H9 (cell line): ENCODE measurements at regions not wholly inside any gene's neighbourhood (a gene's known extent, or its start where the extent isn't known, plus 50 kb on each side); places are given as distances from the start of the nearest gene placed in this dataset.
"Not testable (repeated sequence)": the region's sequence is repeated elsewhere in the genome, so short reads cannot be mapped to it uniquely, and the experiment has no call there.

ENCODE experiments used
- DNase-seq: peaks from one replicate; pipeline ENCODE4 v3.0.0-alpha.2; 2017
- H2AFZ ChIP-seq: one replicate; pipeline ENCODE4 v1.6.1; 2013; ENCODE audit warnings: mild to moderate bottlenecking, low read length, control low read depth, moderate library complexity
- H2AK5ac ChIP-seq: 2 replicates; pipeline ENCODE4 v1.6.1; 2013; ENCODE audit warnings: low read length, control low read depth, mixed read lengths; ENCODE audit not compliant: insufficient read length
- H2BK120ac ChIP-seq: one replicate; pipeline ENCODE4 v1.6.1; 2013; ENCODE audit warnings: low read depth, mild to moderate bottlenecking, low read length, control low read depth, inconsistent platforms; ENCODE audit not compliant: poor library complexity, severe bottlenecking
- H2BK12ac ChIP-seq: 2 replicates; pipeline ENCODE4 v1.6.1; 2013; ENCODE audit warnings: low read length, control low read depth, mixed read lengths, low read depth; ENCODE audit not compliant: insufficient read length
- H2BK15ac ChIP-seq: 2 replicates; pipeline ENCODE4 v1.6.1; 2013; ENCODE audit warnings: low read depth, low read length, control low read depth
- H2BK20ac ChIP-seq: one replicate; pipeline ENCODE4 v1.6.1; 2013; ENCODE audit warnings: low read depth, mild to moderate bottlenecking, low read length, control low read depth, inconsistent platforms; ENCODE audit not compliant: poor library complexity, severe bottlenecking
- H2BK5ac ChIP-seq: 2 replicates; pipeline ENCODE4 v1.6.1; 2013; ENCODE audit warnings: low read length, control low read depth, mixed read lengths; ENCODE audit not compliant: insufficient read length
- H3K14ac ChIP-seq: 2 replicates; pipeline ENCODE4 v1.6.1; 2013; ENCODE audit warnings: low read length, control low read depth; ENCODE audit not compliant: insufficient read depth
- H3K18ac ChIP-seq: 2 replicates; pipeline ENCODE4 v1.6.1; 2013; ENCODE audit warnings: low read depth, mild to moderate bottlenecking, mixed read lengths, low read length, control low read depth; ENCODE audit not compliant: insufficient read length
- H3K23ac ChIP-seq: 2 replicates; pipeline ENCODE4 v1.6.1; 2013; ENCODE audit warnings: low read length, control low read depth, mixed read lengths, low read depth; ENCODE audit not compliant: insufficient read length
- H3K23me2 ChIP-seq: 2 replicates; pipeline ENCODE4 v1.6.1; 2013; ENCODE audit warnings: low read depth, mild to moderate bottlenecking, mixed read lengths, low read length, control low read depth; ENCODE audit not compliant: insufficient read length, poor library complexity, severe bottlenecking
- H3K27ac ChIP-seq: 2 replicates; pipeline ENCODE4 v1.5.1; 2013; ENCODE audit warnings: low read length, control low read depth, mixed read lengths, low read depth; ENCODE audit not compliant: insufficient read length
- H3K27me3 ChIP-seq: 2 replicates; pipeline ENCODE4 v1.6.1; 2013; ENCODE audit warnings: low read length, control low read depth, inconsistent platforms; ENCODE audit not compliant: insufficient read depth
- H3K4ac ChIP-seq: 2 replicates; pipeline ENCODE4 v1.6.1; 2013; ENCODE audit warnings: low read depth, mild to moderate bottlenecking, control low read depth, inconsistent platforms, low read length, moderate library complexity
- H3K4me1 ChIP-seq: 2 replicates; pipeline ENCODE4 v1.6.1; 2013; ENCODE audit warnings: low read length, control low read depth, inconsistent platforms; ENCODE audit not compliant: insufficient read depth
- H3K4me2 ChIP-seq: 2 replicates; pipeline ENCODE4 v1.6.1; 2013; ENCODE audit warnings: low read length, control low read depth, mixed read lengths; ENCODE audit not compliant: insufficient read length, insufficient read depth
- H3K56ac ChIP-seq: 2 replicates; pipeline ENCODE4 v1.6.1; 2013; ENCODE audit warnings: low read depth, mild to moderate bottlenecking, mixed read lengths, low read length, control low read depth; ENCODE audit not compliant: insufficient read length
- H3K79me1 ChIP-seq: 2 replicates; pipeline ENCODE4 v1.6.1; 2013; ENCODE audit warnings: low read depth, mild to moderate bottlenecking, moderate library complexity, low read length, control low read depth, inconsistent platforms; ENCODE audit not compliant: insufficient read depth, poor library complexity, severe bottlenecking
- H3K79me2 ChIP-seq: 2 replicates; pipeline ENCODE4 v1.6.1; 2013; ENCODE audit warnings: low read length, control low read depth, inconsistent platforms; ENCODE audit not compliant: insufficient read depth
- H3K9ac ChIP-seq: 2 replicates; pipeline ENCODE4 v1.6.1; 2013; ENCODE audit warnings: low read length, control low read depth, mixed read lengths; ENCODE audit not compliant: insufficient read length; ENCODE audit errors: extremely low read depth
- H3K9me3 ChIP-seq: one replicate; pipeline ENCODE4 v1.6.1; 2013; ENCODE audit warnings: low read depth, low read length, inconsistent platforms; ENCODE audit not compliant: control insufficient read depth
- H3T11ph ChIP-seq: one replicate; pipeline ENCODE4 v1.6.1; 2013; ENCODE audit warnings: mild to moderate bottlenecking, low read length, control low read depth, inconsistent platforms
- H4K20me1 ChIP-seq: one replicate; pipeline ENCODE4 v1.6.1; 2013; ENCODE audit not compliant: control insufficient read depth, insufficient read length, insufficient read depth
- H4K5ac ChIP-seq: 2 replicates; pipeline ENCODE4 v1.6.1; 2013; ENCODE audit warnings: low read depth, mild to moderate bottlenecking, mixed read lengths, low read length, control low read depth; ENCODE audit not compliant: insufficient read length
- H4K8ac ChIP-seq: replicated peaks from 2 replicates; pipeline ENCODE4 v1.6.1; 2013; ENCODE audit warnings: low read length, control low read depth, mixed read lengths, low read depth; ENCODE audit not compliant: insufficient read length
- H4K91ac ChIP-seq: 2 replicates; pipeline ENCODE4 v1.6.1; 2013; ENCODE audit warnings: low read depth, mild to moderate bottlenecking, moderate library complexity, mixed read lengths, low read length, control low read depth; ENCODE audit not compliant: insufficient read length
- H3K27ac Mint-ChIP-seq, 3 experiments: 2 replicates in 2 of 3; 3 replicates in 1 of 3; pipeline ENCODE4 v1.8.0; 2020 to 2021; ENCODE audit warnings: mixed read lengths in 3 of 3, mild to moderate bottlenecking in 1 of 3, moderate library complexity in 1 of 3
- H3K27me3 Mint-ChIP-seq: 2 replicates; pipeline ENCODE4 v1.8.0; 2021; ENCODE audit warnings: low read depth, mild to moderate bottlenecking, moderate library complexity, mixed read lengths
- H3K36me3 Mint-ChIP-seq, 3 experiments: 2 replicates in 2 of 3; 3 replicates in 1 of 3; pipeline ENCODE4 v1.8.0; 2020 to 2021; ENCODE audit warnings: low read depth in 3 of 3, mixed read lengths in 3 of 3; ENCODE audit not compliant: insufficient read depth in 1 of 3
- H3K4me1 Mint-ChIP-seq, 2 experiments: 2 replicates each; pipeline ENCODE4 v1.8.0; 2020; ENCODE audit warnings: mixed read lengths in 2 of 2
- H3K4me3 Mint-ChIP-seq, 2 experiments: 2 replicates in 1 of 2; 3 replicates in 1 of 2; pipeline ENCODE4 v1.8.0; 2020 to 2021; ENCODE audit warnings: mild to moderate bottlenecking in 2 of 2, mixed read lengths in 2 of 2, moderate library complexity in 1 of 2
- H3K9me3 Mint-ChIP-seq, 2 experiments: 2 replicates in 1 of 2; 3 replicates in 1 of 2; pipeline ENCODE4 v1.8.0; 2020; ENCODE audit warnings: mild to moderate bottlenecking in 2 of 2, mixed read lengths in 2 of 2, moderate library complexity in 1 of 2
- WGBS: extraction: QIAGEN DNeasy Blood & Tissue Kit; methylation state at CpG from one replicate; pipeline ENCODE4 v1.1.7; 2013; ENCODE audit warnings: missing lambda C conversion rate, low lambda C conversion rate, mixed read lengths; ENCODE audit not compliant: insufficient read length; ENCODE audit errors: extremely low coverage; 5-methylcytosine and 5-hydroxymethylcytosine counted together
- TF ChIP-seq, protein P1 (sequence below): fragments of 200-600 bp; sonication (generic); conservative IDR thresholded peaks from 3 replicates; pipeline ENCODE4 v1.8.0; 2021; ENCODE audit warnings: antibody characterized with exemption, mild to moderate bottlenecking

DNA sequence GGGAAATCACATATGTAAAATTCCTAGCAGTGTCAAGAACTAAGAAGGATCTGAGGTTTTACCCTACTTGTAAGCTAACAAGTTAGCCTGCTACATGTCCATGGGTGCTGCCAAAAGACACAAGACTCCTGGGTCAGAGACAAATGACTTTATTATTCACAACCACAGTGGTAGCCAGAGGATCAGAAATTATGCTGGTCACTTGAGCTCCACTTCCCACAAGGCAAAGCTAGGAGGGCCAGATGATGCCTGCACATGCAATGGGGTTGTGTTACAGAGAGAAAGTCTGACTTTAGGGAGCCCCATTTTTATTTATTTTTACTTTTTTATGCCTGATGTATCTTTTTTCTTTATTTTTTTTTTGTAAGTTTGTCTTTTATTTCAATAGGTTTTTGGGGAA lies 136.8 kb downstream of the S1PR1 start:
- H3K27me3 Mint-ChIP-seq = no peaks in the 10 kb centered on the region
- no peaks in the 10 kb centered on the region for H3K9me3 ChIP-seq
- H2BK120ac ChIP-seq = no peak overlapping the region
- no peak overlapping the region for H3K27ac ChIP-seq
- no peaks in the 10 kb centered on the region for H3K23me2 ChIP-seq
- no peaks in the 10 kb centered on the region for H3K79me2 ChIP-seq
- H3K9me3 Mint-ChIP-seq = peaks cover 10% of the 10 kb centered on the region in 2 experiments
- no peaks in the 10 kb centered on the region for H3K4me1 ChIP-seq
- H3K4me2 ChIP-seq = no peak overlapping the region
- peaks cover 2 to 3% of the 10 kb centered on the region in 2 experiments for H3K4me1 Mint-ChIP-seq
- H2BK15ac ChIP-seq = no peak overlapping the region
- no peak overlapping the region for H2BK5ac ChIP-seq
- no peaks in the 10 kb centered on the region for H3K79me1 ChIP-seq
- no peak overlapping the region for H2BK12ac ChIP-seq
- TF ChIP-seq, protein P1, sequence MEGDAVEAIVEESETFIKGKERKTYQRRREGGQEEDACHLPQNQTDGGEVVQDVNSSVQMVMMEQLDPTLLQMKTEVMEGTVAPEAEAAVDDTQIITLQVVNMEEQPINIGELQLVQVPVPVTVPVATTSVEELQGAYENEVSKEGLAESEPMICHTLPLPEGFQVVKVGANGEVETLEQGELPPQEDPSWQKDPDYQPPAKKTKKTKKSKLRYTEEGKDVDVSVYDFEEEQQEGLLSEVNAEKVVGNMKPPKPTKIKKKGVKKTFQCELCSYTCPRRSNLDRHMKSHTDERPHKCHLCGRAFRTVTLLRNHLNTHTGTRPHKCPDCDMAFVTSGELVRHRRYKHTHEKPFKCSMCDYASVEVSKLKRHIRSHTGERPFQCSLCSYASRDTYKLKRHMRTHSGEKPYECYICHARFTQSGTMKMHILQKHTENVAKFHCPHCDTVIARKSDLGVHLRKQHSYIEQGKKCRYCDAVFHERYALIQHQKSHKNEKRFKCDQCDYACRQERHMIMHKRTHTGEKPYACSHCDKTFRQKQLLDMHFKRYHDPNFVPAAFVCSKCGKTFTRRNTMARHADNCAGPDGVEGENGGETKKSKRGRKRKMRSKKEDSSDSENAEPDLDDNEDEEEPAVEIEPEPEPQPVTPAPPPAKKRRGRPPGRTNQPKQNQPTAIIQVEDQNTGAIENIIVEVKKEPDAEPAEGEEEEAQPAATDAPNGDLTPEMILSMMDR = no peak
- no peaks in the 10 kb centered on the region for H3K27me3 ChIP-seq
- no peak overlapping the region for H2AK5ac ChIP-seq
- no peak overlapping the region for H4K5ac ChIP-seq
- H3K18ac ChIP-seq = no peak overlapping the region
- H2AFZ ChIP-seq = no peak overlapping the region
- H3K56ac ChIP-seq = no peak overlapping the region
- no peak overlapping the region for H3K4ac ChIP-seq
- no peak overlapping the region for H3T11ph ChIP-seq
- no peak overlapping the region for H3K9ac ChIP-seq
- H3K23ac ChIP-seq = no peak overlapping the region
- H4K8ac ChIP-seq = no peak overlapping the region
- H4K20me1 ChIP-seq = no peaks in the 10 kb centered on the region
- H3K4me3 Mint-ChIP-seq = no peak overlapping the region
- H3K14ac ChIP-seq = no peak overlapping the region
- no peak overlapping the region for H4K91ac ChIP-seq
- H3K36me3 Mint-ChIP-seq = peaks cover 0 to 4% (median 0%) of the 10 kb centered on the region in 3 experiments; a peak in 2 of 7 replicates
- H3K27ac Mint-ChIP-seq = no peak overlapping the region
- H2BK20ac ChIP-seq = no peak overlapping the region
- DNase-seq = no peak

DNA sequence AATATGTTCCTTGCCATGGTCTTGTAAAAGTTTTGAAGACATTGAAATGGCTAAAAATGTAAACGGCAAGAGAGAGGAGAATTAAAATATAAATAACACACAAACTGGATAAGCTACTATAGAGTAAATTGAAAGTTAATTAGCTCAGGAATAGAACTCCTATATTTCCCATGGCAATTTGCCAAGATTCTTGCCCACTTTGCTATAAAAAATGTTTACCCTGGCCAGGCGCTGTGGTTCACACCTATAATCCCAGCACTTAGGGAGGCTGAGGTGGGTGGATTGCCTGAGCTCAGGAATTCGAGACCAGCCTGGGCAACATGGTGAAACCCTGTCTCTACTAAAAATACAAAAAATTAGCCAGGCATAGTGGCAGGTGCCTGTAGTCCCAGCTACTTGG lies 138.6 kb downstream of the S1PR1 start:
- H3T11ph ChIP-seq, H2AK5ac ChIP-seq, H3K14ac ChIP-seq, H3K9me3 ChIP-seq, H2BK20ac ChIP-seq, H3K27ac ChIP-seq, H4K91ac ChIP-seq, H2BK15ac ChIP-seq, H3K4me2 ChIP-seq, H3K9ac ChIP-seq, H2AFZ ChIP-seq, H3K56ac ChIP-seq, H3K4ac ChIP-seq, H3K27me3 Mint-ChIP-seq, H3K4me3 Mint-ChIP-seq, H3K23me2 ChIP-seq, H2BK12ac ChIP-seq, H3K27ac Mint-ChIP-seq, H3K36me3 Mint-ChIP-seq, DNase-seq, H3K4me1 ChIP-seq, H4K20me1 ChIP-seq, H3K18ac ChIP-seq, H3K27me3 ChIP-seq, H2BK5ac ChIP-seq, H4K8ac ChIP-seq, H4K5ac ChIP-seq, H3K79me1 ChIP-seq, H3K23ac ChIP-seq, H2BK120ac ChIP-seq, H3K79me2 ChIP-seq: not testable (repeated sequence)
- Mint-ChIP-seq H3K9me3 (peaks cover 10% of the 10 kb centered on the region in 2 experiments), H3K4me1 (peaks cover 8 to 13% of the 10 kb centered on the region in 2 experiments)
- WGBS = no CpG with 5 or more reads among the region's 3 CpGs
